ENCODE measurements at regions not wholly inside any gene's neighbourhood (a gene's known extent, or its start where the extent isn't known, plus 50 kb on each side); places are given as distances from the start of the nearest gene placed in this dataset.

GRCh38 chr18:9038277-9038871 is 64.1 kb upstream of the NDUFV2 start:
- no TSS peak for BruUV-seq (replicated peaks)
- Histone ChIP-seq H3K27me3 (replicated peaks; ENCODE audit: control insufficient read depth, insufficient read depth, low read length) (no peaks in the 10 kb centered on the region), H3K4me1 (peaks cover 28% of the 10 kb centered on the region), H3K9me3 (no peaks in the 10 kb centered on the region), H3K4me3 (ENCODE audit: low read depth, low read length) (no peak overlapping the region), H3K36me3 (ENCODE audit: control insufficient read depth, insufficient read depth, low read length) (no peaks in the 10 kb centered on the region)
- Mint-ChIP-seq H3K4me1 (ENCODE audit: low read depth, unreplicated experiment) (peaks cover 19% of the 10 kb centered on the region), H3K27ac (ENCODE audit: unreplicated experiment) (peak overlapping the region; percentile 61), H3K4me3 (ENCODE audit: unreplicated experiment) (no peak overlapping the region), H3K36me3 (ENCODE audit: insufficient read depth, unreplicated experiment) (no peaks in the 10 kb centered on the region), H3K27me3 (ENCODE audit: insufficient read depth, unreplicated experiment) (no peaks in the 10 kb centered on the region), H3K9me3 (ENCODE audit: unreplicated experiment) (no peaks in the 10 kb centered on the region)
- ChIA-PET POLR2A (no interaction called here), CTCF (no interaction called here)
- TF ChIP-seq CTCF (IDR thresholded peaks at IDR 0.05; ENCODE audit: insufficient read depth in 1 of 2, low read depth in 1 of 2, low read length in 1 of 2, severe bottlenecking in 1 of 2, unreplicated experiment in 1 of 2), result no peak
- intact Hi-C loops (cut with micrococcal nuclease; ENCODE audit: unreplicated experiment), result no loop called here
- DNase-seq, result peak in 1 of 2 experiments; percentile 10

GRCh38 chr18:9039441-9040071 is 62.9 kb upstream of the NDUFV2 start:
- Histone ChIP-seq H3K27me3 (replicated peaks; ENCODE audit: control insufficient read depth, insufficient read depth, low read length) (no peaks in the 10 kb centered on the region), H3K4me3 (ENCODE audit: low read depth, low read length) (no peak overlapping the region), H3K36me3 (ENCODE audit: control insufficient read depth, insufficient read depth, low read length) (no peaks in the 10 kb centered on the region), H3K4me1 (peaks cover 28% of the 10 kb centered on the region), H3K9me3 (no peaks in the 10 kb centered on the region)
- H3K4me3 Mint-ChIP-seq (ENCODE audit: unreplicated experiment), result peak overlapping the region; percentile 22
- no peaks in the 10 kb centered on the region for H3K27me3 Mint-ChIP-seq (ENCODE audit: insufficient read depth, unreplicated experiment)
- H3K4me1 Mint-ChIP-seq (ENCODE audit: low read depth, unreplicated experiment), result peaks cover 19% of the 10 kb centered on the region
- DNase-seq, result peak in 1 of 2 experiments; percentile 31
- H3K9me3 Mint-ChIP-seq (ENCODE audit: unreplicated experiment), result no peaks in the 10 kb centered on the region
- peak overlapping the region; percentile 61 for H3K27ac Mint-ChIP-seq (ENCODE audit: unreplicated experiment)
- POLR2A ChIA-PET, result no interaction called here
- BruUV-seq (replicated peaks), result no TSS peak
- no peaks in the 10 kb centered on the region for H3K36me3 Mint-ChIP-seq (ENCODE audit: insufficient read depth, unreplicated experiment)
- TF ChIP-seq CTCF (IDR thresholded peaks at IDR 0.05; ENCODE audit: insufficient read depth in 1 of 2, low read depth in 1 of 2, low read length in 1 of 2, severe bottlenecking in 1 of 2, unreplicated experiment in 1 of 2), result no peak
- intact Hi-C loops (cut with micrococcal nuclease; ENCODE audit: unreplicated experiment), result loop anchor here (1.0 kb wide), 1 partner anchor 40 kb away; no protein-coding TSS in a partner anchor
- CTCF ChIA-PET, result no interaction called here

- H3K9me3 Mint-ChIP-seq (ENCODE audit: unreplicated experiment), result peaks cover 4% of the 10 kb centered on the region
- H3K27me3 Mint-ChIP-seq (ENCODE audit: insufficient read depth, unreplicated experiment), result no peaks in the 10 kb centered on the region
- H3K4me3 Mint-ChIP-seq (ENCODE audit: unreplicated experiment), result no peak overlapping the region
- peaks cover 19% of the 10 kb centered on the region for H3K4me1 Mint-ChIP-seq (ENCODE audit: low read depth, unreplicated experiment)
- Histone ChIP-seq H3K4me3 (ENCODE audit: low read depth, low read length) (no peak overlapping the region), H3K36me3 (ENCODE audit: control insufficient read depth, insufficient read depth, low read length) (no peaks in the 10 kb centered on the region), H3K27me3 (replicated peaks; ENCODE audit: control insufficient read depth, insufficient read depth, low read length) (no peaks in the 10 kb centered on the region; the same call in 1 of the 2 replicates), H3K9me3 (peaks cover 2% of the 10 kb centered on the region), H3K4me1 (peaks cover 22% of the 10 kb centered on the region)
- no peak for TF ChIP-seq CTCF (IDR thresholded peaks at IDR 0.05; ENCODE audit: insufficient read depth in 1 of 2, low read depth in 1 of 2, low read length in 1 of 2, severe bottlenecking in 1 of 2, unreplicated experiment in 1 of 2)
- no TSS peak for BruUV-seq (replicated peaks)
- no peak for DNase-seq
- H3K36me3 Mint-ChIP-seq (ENCODE audit: insufficient read depth, unreplicated experiment), result no peaks in the 10 kb centered on the region
- POLR2A ChIA-PET, result no interaction called here
- CTCF ChIA-PET, result interaction anchor here (0.6 kb wide), 1 partner anchor 235 kb away, joined by 5 read pairs; no protein-coding TSS in a partner anchor
- intact Hi-C loops (cut with micrococcal nuclease; ENCODE audit: unreplicated experiment), result no loop called here
- H3K27ac Mint-ChIP-seq (ENCODE audit: unreplicated experiment), result no peak overlapping the region
Observed at GRCh38 chr18:9042766-9043481, 59.6 kb upstream of the NDUFV2 start.
